GM12878 (cell line): ENCODE measurements at regions not wholly inside any gene's neighbourhood (a gene's known extent, or its start where the extent isn't known, plus 50 kb on each side); places are given as distances from the start of the nearest gene placed in this dataset.

Experiments
- ATAC-seq: fragments of 200-7000 bp; cut with Tn5 transposase; 3 replicates; pipeline ENCODE4 v1.9.1; 2020; ENCODE audit warnings: mild to moderate bottlenecking, moderate library complexity
- BruUV-seq: library from RNA; stranded (reverse); fragments of 400-500 nt; replicated peaks from 2 replicates; lab custom pipeline; 2021; lab: Mats Ljungman, UMichigan
- CTCF ChIA-PET: fragments of 300-600 bp; sonication (Branson Sonifier 250); formaldehyde crosslinking; extraction: SDS; loops from one replicate; lab custom pipeline; 2021; ENCODE audit warnings: inconsistent platforms; lab: Yijun Ruan, JAX
- POLR2A ChIA-PET: fragments of 350-600 bp; formaldehyde crosslinking; extraction: SDS; loops from one replicate; lab custom pipeline; 2021; ENCODE audit warnings: inconsistent platforms; lab: Charles Lee
- RAD21 ChIA-PET: fragments of 300-600 bp; sonication (Branson Sonifier 250); formaldehyde crosslinking; loops from one replicate; lab custom pipeline; 2023; ENCODE audit warnings: antibody characterized with exemption; ENCODE audit not compliant: unreplicated experiment; lab: Charles Lee
- SMC1A ChIA-PET: fragments of 300-600 bp; sonication (Branson Sonifier 250); formaldehyde crosslinking; loops from one replicate; lab custom pipeline; 2023; ENCODE audit not compliant: unreplicated experiment, uncharacterized antibody; lab: Charles Lee
- DNase-seq: peaks from one replicate; pipeline ENCODE4 v3.0.0-alpha.2; 2011; ENCODE audit warnings: low read depth, low spot score
- FAIRE-seq: peaks from 3 replicates; lab custom pipeline; 2011; peaks lifted over from hg19 to GRCh38; lab: Jason Lieb, UNC
- H2AFZ ChIP-seq: 2 replicates; pipeline ENCODE4 v1.6.0; 2011; ENCODE audit warnings: low read depth, low read length, control low read depth; ENCODE audit not compliant: control insufficient read depth
- H3K27ac ChIP-seq: 2 replicates; pipeline ENCODE4 v1.5.1; 2011; ENCODE audit warnings: control low read depth; ENCODE audit not compliant: control insufficient read depth, insufficient read depth
- H3K27me3 ChIP-seq, 2 experiments: replicated peaks in 1 of 2; 2 replicates each; pipeline versions ENCODE4 v1.6.0 to v1.6.1; 2011; ENCODE audit warnings: low read length in 1 of 2; ENCODE audit not compliant: control insufficient read depth in 2 of 2, insufficient read depth in 2 of 2
- H3K36me3 ChIP-seq, 2 experiments: 2 replicates each; pipeline ENCODE4 v1.5.1; 2011; ENCODE audit warnings: low read length in 1 of 2; ENCODE audit not compliant: control insufficient read depth in 2 of 2, insufficient read depth in 2 of 2
- H3K4me1 ChIP-seq: 2 replicates; pipeline ENCODE4 v1.6.1; 2011; ENCODE audit warnings: mild to moderate bottlenecking, low read length, moderate library complexity, mixed read lengths; ENCODE audit not compliant: control insufficient read depth, insufficient read depth
- H3K4me2 ChIP-seq: 2 replicates; pipeline ENCODE4 v1.6.0; 2011; ENCODE audit warnings: control low read depth; ENCODE audit not compliant: control insufficient read depth, insufficient read depth
- H3K4me3 ChIP-seq: fragments of 200-600 bp; sonication (generic); 2 replicates; pipeline ENCODE4 v1.5.1; 2016
- H3K79me2 ChIP-seq: 2 replicates; pipeline ENCODE4 v1.6.0; 2011; ENCODE audit warnings: low read length; ENCODE audit not compliant: control insufficient read depth, insufficient read depth
- H3K9ac ChIP-seq: 2 replicates; pipeline ENCODE4 v1.8.0; 2011; ENCODE audit warnings: low read length, control low read depth, mixed read lengths; ENCODE audit not compliant: control insufficient read depth, insufficient read depth
- H3K9me3 ChIP-seq: replicated peaks from 3 replicates; pipeline ENCODE4 v1.5.1; 2011; ENCODE audit warnings: mild to moderate bottlenecking, low read length; ENCODE audit not compliant: control insufficient read depth, insufficient read depth
- H4K20me1 ChIP-seq: 2 replicates; pipeline ENCODE4 v1.6.0; 2011; ENCODE audit not compliant: control insufficient read depth, insufficient read depth
- CREM ChIP-seq: IDR thresholded peaks from 2 replicates; pipeline ENCODE4 v1.6.1; 2014; ENCODE audit warnings: antibody characterized with exemption, low read depth
- CUX1 ChIP-seq: IDR thresholded peaks from 2 replicates; pipeline ENCODE4 v1.6.1; 2012; ENCODE audit warnings: improper control_type of control experiment, low read depth, low read length; ENCODE audit not compliant: insufficient replicate concordance
- ESRRA ChIP-seq: IDR thresholded peaks from 2 replicates; pipeline ENCODE4 v1.6.1; 2012; ENCODE audit warnings: mild to moderate bottlenecking, low read length, improper control_type of control experiment
- EZH2 ChIP-seq: IDR thresholded peaks from 2 replicates; pipeline ENCODE4 v1.6.1; 2012; ENCODE audit warnings: low read depth, mild to moderate bottlenecking, control low read depth, inconsistent platforms, low read length, borderline replicate concordance; ENCODE audit not compliant: control insufficient read depth
- HDAC2 ChIP-seq: fragments of 200-600 bp; sonication (generic); IDR thresholded peaks from 2 replicates; pipeline ENCODE4 v1.6.1; 2017
- JUNB ChIP-seq: IDR thresholded peaks from 2 replicates; pipeline ENCODE4 v1.6.1; 2016; ENCODE audit warnings: antibody characterized with exemption, mild to moderate bottlenecking
- MTA2 ChIP-seq: fragments of 450-650 bp; IDR thresholded peaks from 2 replicates; pipeline ENCODE4 v1.6.1; 2016; ENCODE audit warnings: low read depth, mild to moderate bottlenecking, moderate library complexity
- MTA3 ChIP-seq: IDR thresholded peaks from 2 replicates; pipeline ENCODE4 v1.6.1; 2012; ENCODE audit warnings: low read length, inconsistent platforms, borderline replicate concordance
- NBN ChIP-seq: fragments of 450-650 bp; IDR thresholded peaks from 2 replicates; pipeline ENCODE4 v1.6.1; 2016
- NRF1 ChIP-seq: conservative IDR thresholded peaks from 2 replicates; pipeline ENCODE4 v1.6.1; 2011; ENCODE audit warnings: mild to moderate bottlenecking, low read depth, low read length, improper control_type of control experiment
- POU2F2 ChIP-seq: IDR thresholded peaks from 3 replicates; pipeline ENCODE4 v1.6.1; 2011; ENCODE audit warnings: low read depth, mild to moderate bottlenecking, low read length, borderline replicate concordance
- RBBP5 ChIP-seq: fragments of 200-600 bp; sonication (generic); conservative IDR thresholded peaks from 2 replicates; pipeline ENCODE4 v1.6.1; 2016
- TARDBP ChIP-seq: IDR thresholded peaks from 2 replicates; pipeline ENCODE4 v1.6.1; 2016; ENCODE audit warnings: borderline replicate concordance
- TBL1XR1 ChIP-seq: IDR thresholded peaks from 2 replicates; pipeline ENCODE4 v1.6.1; 2012; ENCODE audit warnings: low read depth, low read length, improper control_type of control experiment
- ZZZ3 ChIP-seq: IDR thresholded peaks from 2 replicates; pipeline ENCODE4 v1.6.1; 2011; ENCODE audit warnings: low read depth; ENCODE audit not compliant: control insufficient read depth, insufficient read length
- WGBS: methylation state at CpG from one replicate; pipeline ENCODE4 v1.1.6; 2016; ENCODE audit warnings: low lambda C conversion rate; ENCODE audit not compliant: insufficient replicate concordance, insufficient coverage; ENCODE audit errors: missing lambda C conversion rate; 5-methylcytosine and 5-hydroxymethylcytosine counted together
- in situ Hi-C: fragments of 300-500 bp; cut with MboI; formaldehyde crosslinking; loops from 9 replicates; pipeline ENCODE4 v1.14.3; 2018; ENCODE audit warnings: mixed read lengths
- intact Hi-C: fragments of 100-400 bp; cut with micrococcal nuclease; formaldehyde crosslinking; loops from one replicate; pipeline ENCODE4 v1.14.2; 2022; ENCODE audit not compliant: unreplicated experiment

- TF ChIP-seq JUNB (no peak), HDAC2 (no peak)
- TF ChIP-seq, all 136 proteins: peak for 0
These were observed 1109.0 kb downstream of the TUSC7 start (continued) for GRCh38 chr3:117818592-117818991.

- Histone ChIP-seq H3K79me2 (no peaks in the 10 kb centered on the region), H3K9ac (no peak overlapping the region), H3K4me1 (no peaks in the 10 kb centered on the region), H2AFZ (no peak overlapping the region), H3K9me3 (no peaks in the 10 kb centered on the region), H3K4me2 (no peak overlapping the region), H3K4me3 (no peak overlapping the region), H3K27me3 (no peaks in the 10 kb centered on the region), H3K36me3 (no peaks in the 10 kb centered on the region), H3K27ac (no peak overlapping the region), H4K20me1 (no peaks in the 10 kb centered on the region)
- SMC1A ChIA-PET = no interaction called here
- BruUV-seq = no TSS peak
- RAD21 ChIA-PET = no interaction called here
- CTCF ChIA-PET = no interaction called here
- POLR2A ChIA-PET = no interaction called here
- ATAC-seq (no peak), DNase-seq (no peak), FAIRE-seq (no peak)
- TF ChIP-seq CREM (no peak), MTA3 (no peak), HDAC2 (no peak), TARDBP (no peak), TBL1XR1 (no peak), ZZZ3 (no peak), POU2F2 (no peak), NRF1 (no peak), NBN (no peak), CUX1 (no peak), EZH2 (no peak), MTA2 (no peak), ESRRA (no peak), RBBP5 (no peak)
- WGBS = 44% methylated on average over 3 of the region's 3 CpGs
- intact Hi-C loops = no loop called here
- in situ Hi-C loops = no loop called here
These were observed 1111.2 kb downstream of the TUSC7 start for GRCh38 chr3:117820658-117821299.
